NT2/D1 (cell line): ENCODE measurements at regions not wholly inside any gene's neighbourhood (a gene's known extent, or its start where the extent isn't known, plus 50 kb on each side); places are given as distances from the start of the nearest gene placed in this dataset.
"Not testable (repeated sequence)": the region's sequence is repeated elsewhere in the genome, so short reads cannot be mapped to it uniquely, and the experiment has no call there.

Experiments used
- SUZ12 ChIP-seq: IDR thresholded peaks from 2 replicates; pipeline ENCODE4 v1.6.1; 2011; ENCODE audit not compliant: insufficient read length, insufficient read depth; ENCODE audit errors: extremely low read depth
- YY1 ChIP-seq: IDR thresholded peaks from 2 replicates; pipeline ENCODE4 v1.6.1; 2011; ENCODE audit not compliant: insufficient read length, insufficient read depth

DNA sequence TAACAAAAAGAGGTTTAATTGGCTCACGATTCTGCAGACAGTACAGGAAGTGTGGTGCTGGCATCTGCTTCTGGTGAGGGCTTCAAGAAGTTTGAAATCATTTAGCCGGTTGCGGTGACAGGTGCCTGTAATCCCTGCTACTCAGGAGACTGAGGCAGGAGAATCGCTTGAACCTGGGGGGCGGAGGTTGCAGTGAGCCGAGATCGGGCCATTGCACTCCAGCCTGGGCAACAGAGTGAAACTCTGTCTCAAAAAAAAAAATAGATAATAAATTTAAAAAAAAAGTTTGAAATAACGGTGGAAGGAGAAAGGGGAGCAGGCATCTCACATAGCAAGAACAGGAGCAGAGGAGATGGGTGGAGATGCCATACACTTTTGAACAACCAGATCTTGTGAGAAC, 71.9 kb upstream of the TPTE start:
- TF ChIP-seq SUZ12, YY1: not testable (repeated sequence)
